NCI-H1048 (cell line): ENCODE measurements at regions not wholly inside any gene's neighbourhood (a gene's known extent, or its start where the extent isn't known, plus 50 kb on each side); places are given as distances from the start of the nearest gene placed in this dataset.
A peak's percentile ranks its signal among the peaks of the same experiment; 100 is the strongest.

Source experiments
- DNase-seq: peaks from one replicate; lab custom pipeline; 2025; lab: John Stamatoyannopoulos, UW

- no peak for DNase-seq
Observed at GRCh38 chr3:168514252-168514651, 418.5 kb upstream of the GOLIM4 start.

GRCh38 chr3:168512802-168513201 is 417.1 kb upstream of the GOLIM4 start:
- DNase-seq: no peak

- no peak for DNase-seq
Observed at GRCh38 chr3:168511428-168512014, 415.8 kb upstream of the GOLIM4 start.

GRCh38 chr3:168506589-168506988 is 410.9 kb upstream of the GOLIM4 start:
- no peak for DNase-seq

- no peak for DNase-seq
Observed at GRCh38 chr3:168501570-168501969, 405.8 kb upstream of the GOLIM4 start.

GRCh38 chr3:168498194-168498593 is 402.5 kb upstream of the GOLIM4 start:
- DNase-seq: no peak

- no peak for DNase-seq
Observed at GRCh38 chr3:168497741-168498140, 402.0 kb upstream of the GOLIM4 start.

- no peak for DNase-seq
Observed at GRCh38 chr3:168497183-168497582, 401.5 kb upstream of the GOLIM4 start.

- no peak for DNase-seq
Observed at GRCh38 chr3:168495932-168496331, 400.2 kb upstream of the GOLIM4 start.

GRCh38 chr3:168495270-168495669 is 399.5 kb upstream of the GOLIM4 start:
- no peak for DNase-seq

- DNase-seq: no peak
Observed at GRCh38 chr3:168493412-168494205, 397.9 kb upstream of the GOLIM4 start.

GRCh38 chr3:168490981-168491380 is 395.3 kb upstream of the GOLIM4 start:
- DNase-seq: no peak

GRCh38 chr3:168489301-168489700 is 393.6 kb upstream of the GOLIM4 start:
- DNase-seq: no peak

GRCh38 chr3:168485936-168486335 is 390.2 kb upstream of the GOLIM4 start:
- DNase-seq: no peak

- DNase-seq: no peak
Observed at GRCh38 chr3:168476360-168476980, 380.7 kb upstream of the GOLIM4 start.

- DNase-seq: no peak
Observed at GRCh38 chr3:168475704-168476103, 380.0 kb upstream of the GOLIM4 start.

- DNase-seq: no peak
Observed at GRCh38 chr3:168473334-168473890, 377.7 kb upstream of the GOLIM4 start.

- DNase-seq: peak; percentile 29
Observed at GRCh38 chr3:168472783-168473182, 377.1 kb upstream of the GOLIM4 start.

- DNase-seq: no peak
Observed at GRCh38 chr3:168470380-168470779, 374.7 kb upstream of the GOLIM4 start.

- DNase-seq: no peak
Observed at GRCh38 chr3:168469436-168469835, 373.7 kb upstream of the GOLIM4 start.

GRCh38 chr3:168467115-168467714 is 371.5 kb upstream of the GOLIM4 start:
- no peak for DNase-seq

- DNase-seq: no peak
Observed at GRCh38 chr3:168461793-168462192, 366.1 kb upstream of the GOLIM4 start.
